NCI-H146 treated with DMSO at 0.1 percent for 48 hours (cell line): ENCODE measurements at regions not wholly inside any gene's neighbourhood (a gene's known extent, or its start where the extent isn't known, plus 50 kb on each side); places are given as distances from the start of the nearest gene placed in this dataset.

ENCODE experiments used
- DNase-seq: peaks from one replicate; lab custom pipeline; 2025; ENCODE audit not compliant: unreplicated experiment; lab: John Stamatoyannopoulos, UW

DNA sequence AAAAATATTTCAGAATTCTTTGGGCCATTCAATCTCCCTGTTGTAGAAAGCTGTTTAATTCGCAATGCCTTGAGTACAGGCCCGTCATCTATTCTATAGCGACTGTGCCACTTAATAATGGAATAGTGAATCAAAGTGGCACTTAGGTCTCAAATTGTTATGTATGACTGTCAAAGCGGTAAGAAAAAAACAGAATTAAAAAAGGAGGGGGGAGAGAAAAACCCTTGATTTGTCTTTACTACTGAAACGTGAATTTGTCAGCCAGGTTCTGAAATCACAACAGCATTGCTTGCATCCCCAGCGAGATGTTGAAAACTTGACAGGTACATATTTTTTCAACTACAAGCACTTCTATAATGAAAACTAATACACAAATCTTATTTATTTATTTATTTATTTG lies 320.9 kb downstream of the TFEC start:
- DNase-seq, result no peak

DNA sequence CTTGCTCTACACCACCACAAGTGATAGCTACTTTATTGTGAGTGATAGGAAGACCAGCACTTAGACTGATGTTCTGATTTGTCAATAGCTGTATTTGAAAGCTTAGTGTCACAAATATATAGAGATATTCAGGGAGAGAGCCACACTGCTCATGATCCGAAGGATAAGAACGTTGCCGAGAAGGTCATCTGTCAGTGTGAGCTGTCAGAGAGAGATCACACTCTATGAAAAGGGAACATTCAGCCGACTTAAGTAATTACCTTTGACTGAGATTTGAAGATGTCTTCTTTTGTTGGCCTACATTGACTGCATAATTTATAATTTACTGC lies 322.6 kb downstream of the TFEC start:
- DNase-seq, result no peak

DNA sequence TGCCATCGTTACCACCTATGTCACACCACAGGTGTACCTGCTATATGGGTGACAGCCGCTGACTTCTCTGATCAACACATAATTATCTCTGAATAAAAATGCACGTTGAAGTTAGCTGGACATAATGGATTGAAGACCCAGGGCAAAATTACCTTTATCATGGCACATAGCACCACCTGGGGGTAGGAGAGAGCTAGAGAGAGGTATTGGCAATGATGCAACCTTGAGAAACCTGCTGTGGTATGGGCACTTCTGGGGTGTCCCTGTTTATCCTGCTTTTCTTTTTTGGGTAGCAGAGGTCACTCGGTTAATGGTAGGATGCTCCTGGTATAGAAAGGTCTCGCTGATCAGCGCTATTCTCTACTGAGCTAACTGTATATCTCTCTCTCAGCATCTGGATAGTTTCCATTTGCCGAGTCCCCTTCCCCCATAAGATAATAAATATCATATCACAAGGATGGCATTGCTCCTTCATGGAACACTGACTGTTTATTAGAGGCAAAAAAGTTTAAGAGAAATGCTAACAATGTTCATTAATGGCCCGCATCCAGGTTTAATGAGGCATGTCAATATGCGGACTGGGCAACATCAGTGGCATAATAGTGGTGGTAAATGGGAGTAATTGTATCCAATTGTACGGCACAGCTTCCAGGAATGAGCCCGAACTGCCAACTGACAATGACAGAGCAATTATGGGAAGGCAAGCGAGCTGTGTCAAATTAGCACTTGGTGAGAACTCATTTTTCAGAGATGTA lies 323.1 kb downstream of the TFEC start:
- DNase-seq, result peak; percentile 2

DNA sequence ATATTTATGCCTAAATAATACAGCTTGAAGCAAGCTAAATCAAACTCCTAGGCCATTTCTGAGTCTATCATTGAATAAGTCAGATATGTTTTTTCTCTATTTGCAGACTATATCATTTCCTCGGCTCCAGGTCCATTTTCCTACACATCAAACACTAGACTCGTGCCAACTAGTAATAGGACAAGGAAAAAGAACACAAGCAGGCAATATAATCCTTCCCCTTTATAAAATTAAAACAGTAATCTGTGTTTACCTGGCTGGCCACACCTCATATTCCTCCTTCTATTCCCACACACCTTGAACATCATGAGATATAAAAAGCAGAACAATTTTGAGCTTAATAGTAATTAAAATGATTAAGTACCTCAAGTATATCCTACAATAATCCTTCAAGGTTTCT lies 325.7 kb downstream of the TFEC start:
- DNase-seq, result no peak

DNA sequence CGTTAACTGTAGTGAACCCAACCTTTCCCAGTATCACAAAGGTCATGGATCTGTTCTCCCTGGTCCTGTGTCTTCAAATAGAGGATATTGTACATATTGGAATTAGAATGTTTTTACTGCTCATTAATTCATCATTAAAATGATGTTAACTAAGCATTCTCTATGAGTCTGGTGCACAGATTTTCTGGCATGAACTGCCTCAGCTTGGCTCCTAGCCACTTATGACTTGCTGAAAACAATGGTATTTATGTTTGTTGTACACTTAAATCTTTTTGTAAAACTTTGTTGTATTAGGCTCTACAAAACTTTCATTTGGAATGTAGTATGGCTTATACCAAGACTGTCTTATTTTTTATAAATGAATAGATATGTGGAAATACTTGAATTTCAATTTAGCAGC lies 329.4 kb downstream of the TFEC start:
- no peak for DNase-seq

DNA sequence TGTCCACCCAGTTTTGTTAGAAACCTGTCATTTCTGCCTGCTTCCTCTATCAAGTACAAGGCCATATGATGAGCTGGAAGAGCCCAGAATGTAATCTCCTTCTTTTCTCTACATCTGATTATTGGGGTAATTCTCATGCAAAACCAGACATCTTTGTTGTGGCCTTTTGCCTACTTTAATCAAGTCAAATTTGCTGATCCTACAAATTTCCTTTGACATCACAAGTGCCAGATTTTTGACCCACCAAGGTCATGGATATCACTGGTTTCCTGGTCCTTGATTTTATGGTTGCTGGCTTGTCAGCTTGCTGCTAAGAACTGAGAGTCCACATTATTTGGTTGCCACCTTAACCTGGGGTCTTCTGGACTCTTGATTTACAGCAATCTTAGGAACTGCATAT lies 336.1 kb downstream of the TFEC start:
- no peak for DNase-seq

DNA sequence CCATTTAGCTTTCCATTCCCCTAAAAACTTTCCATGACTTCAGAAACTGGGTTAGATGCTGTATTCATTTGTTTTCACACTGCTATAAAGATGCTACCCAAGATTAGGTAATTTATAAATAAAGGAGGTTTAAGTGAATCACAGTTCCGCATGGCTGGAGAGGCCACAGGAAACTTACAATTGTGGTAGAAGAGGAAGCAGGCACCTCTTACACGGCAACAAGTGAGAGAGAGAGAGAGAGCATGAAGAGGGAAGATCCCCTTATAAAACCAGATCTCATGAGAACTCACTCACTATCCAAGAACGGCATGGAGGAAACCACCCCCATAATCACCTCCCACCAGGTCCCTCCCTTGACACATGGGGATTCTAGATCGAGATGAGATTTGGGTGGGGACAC lies 336.8 kb downstream of the TFEC start:
- DNase-seq, result no peak

DNA sequence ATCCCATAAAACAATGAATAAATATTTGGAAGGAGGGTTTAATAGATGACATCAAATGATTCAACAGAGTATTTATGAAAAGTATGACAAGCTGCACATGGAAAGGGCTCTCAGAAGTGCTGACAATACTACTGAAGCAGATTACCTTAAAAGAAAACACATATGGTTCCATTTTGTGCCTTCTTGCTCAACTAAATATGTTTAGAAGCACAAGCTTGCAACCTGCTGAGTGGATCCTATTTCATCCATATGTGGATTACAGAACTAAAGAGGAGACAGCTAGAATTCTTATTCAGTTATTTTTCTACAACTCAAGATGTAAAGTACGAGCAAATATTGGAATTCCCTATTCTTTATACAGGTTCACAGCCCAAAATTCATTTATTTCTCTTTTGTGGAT lies 340.6 kb downstream of the TFEC start:
- DNase-seq, result no peak

DNA sequence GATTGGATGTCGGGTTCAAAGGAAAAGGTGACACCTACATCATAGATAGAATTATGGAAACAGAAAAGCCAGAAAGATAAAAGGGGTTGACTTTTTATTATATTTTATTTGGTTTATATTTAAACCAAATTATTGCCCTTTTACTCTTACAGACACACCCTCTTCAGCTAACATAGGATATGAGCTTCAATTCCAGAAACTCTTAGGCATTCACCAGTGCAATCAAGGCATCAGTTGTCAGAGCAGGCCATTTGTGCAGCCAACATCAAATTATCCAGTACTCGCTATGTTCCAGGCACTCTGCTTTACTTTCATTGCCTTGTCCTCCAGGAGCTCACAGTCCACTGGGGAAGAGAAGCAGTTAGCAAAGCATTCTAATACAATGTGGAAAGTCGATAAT lies 347.5 kb downstream of the TFEC start:
- DNase-seq, result no peak

DNA sequence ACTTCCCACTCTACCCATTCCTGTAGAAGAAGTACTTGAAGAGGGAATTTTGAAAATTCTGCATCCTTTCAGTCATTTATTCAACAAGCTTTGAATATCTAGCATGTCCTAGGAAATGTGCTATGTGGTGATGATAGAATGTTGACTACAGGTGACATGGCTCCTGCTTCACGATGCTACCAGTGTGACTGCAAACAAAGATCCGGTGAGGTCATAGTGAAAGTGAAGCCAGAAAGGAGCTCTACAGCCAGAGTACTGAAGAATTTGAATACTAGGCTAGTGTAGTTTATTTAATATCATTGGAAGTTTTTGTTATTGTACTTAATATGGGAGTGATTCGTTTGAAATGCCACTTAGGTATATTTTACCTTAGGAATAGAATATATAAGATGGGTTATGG lies 348.1 kb downstream of the TFEC start:
- DNase-seq, result no peak

DNA sequence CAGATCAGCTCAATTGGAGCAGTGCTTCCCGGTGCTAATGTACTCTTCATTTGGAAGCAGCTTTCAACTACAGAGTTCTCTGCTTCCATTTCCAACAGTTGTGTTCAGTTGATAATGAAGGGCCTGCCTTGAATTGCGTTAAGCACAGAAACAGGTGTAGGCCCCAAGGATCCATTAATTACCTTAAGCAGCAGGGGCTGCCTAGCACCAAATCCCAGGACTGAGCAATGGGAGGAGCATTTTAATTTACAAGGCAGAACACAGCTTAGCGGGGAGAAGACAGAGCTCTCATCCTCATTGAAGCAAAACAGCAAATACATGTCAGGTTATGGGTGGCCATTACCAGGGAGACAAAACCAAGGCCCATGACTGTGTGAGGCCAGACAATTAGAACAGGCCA lies 349.6 kb downstream of the TFEC start:
- no peak for DNase-seq

DNA sequence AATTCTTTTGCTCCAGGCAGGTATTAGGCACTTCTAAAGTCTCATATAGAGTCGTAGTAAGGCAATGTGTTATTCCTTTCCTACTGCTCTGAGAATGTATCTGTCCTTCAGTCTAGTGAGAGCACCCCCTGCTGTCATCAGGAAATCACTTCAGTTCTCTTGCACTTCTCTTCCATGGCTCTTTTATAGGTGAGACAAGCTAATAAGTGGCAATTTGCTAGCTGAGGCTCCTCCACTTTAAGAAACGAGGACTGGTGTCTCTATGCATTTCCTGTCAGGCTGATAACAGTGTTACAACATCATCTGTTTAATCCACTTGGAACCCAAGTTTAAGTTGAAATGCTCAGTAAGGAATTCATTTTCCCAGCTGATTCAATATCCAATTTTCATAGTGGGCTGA lies 350.6 kb downstream of the TFEC start:
- no peak for DNase-seq

DNA sequence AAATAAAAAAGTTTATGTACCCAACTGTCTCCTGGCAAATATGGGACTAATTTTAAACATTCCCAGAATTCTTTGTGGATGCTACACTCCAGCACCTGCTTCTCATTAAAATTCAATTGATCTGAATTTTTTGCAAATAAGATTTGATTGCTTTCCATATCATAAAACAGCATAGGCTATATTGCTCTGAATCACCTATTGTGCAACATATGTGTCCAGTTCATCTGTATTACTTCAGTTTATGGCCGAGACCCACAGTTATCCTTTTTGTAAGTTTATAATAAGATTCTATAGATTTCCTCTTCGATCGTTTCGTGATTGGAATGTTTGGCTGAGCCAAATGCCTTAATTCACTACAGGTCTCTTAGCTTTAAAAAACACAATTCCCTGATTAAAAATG lies 351.1 kb downstream of the TFEC start:
- no peak for DNase-seq

DNA sequence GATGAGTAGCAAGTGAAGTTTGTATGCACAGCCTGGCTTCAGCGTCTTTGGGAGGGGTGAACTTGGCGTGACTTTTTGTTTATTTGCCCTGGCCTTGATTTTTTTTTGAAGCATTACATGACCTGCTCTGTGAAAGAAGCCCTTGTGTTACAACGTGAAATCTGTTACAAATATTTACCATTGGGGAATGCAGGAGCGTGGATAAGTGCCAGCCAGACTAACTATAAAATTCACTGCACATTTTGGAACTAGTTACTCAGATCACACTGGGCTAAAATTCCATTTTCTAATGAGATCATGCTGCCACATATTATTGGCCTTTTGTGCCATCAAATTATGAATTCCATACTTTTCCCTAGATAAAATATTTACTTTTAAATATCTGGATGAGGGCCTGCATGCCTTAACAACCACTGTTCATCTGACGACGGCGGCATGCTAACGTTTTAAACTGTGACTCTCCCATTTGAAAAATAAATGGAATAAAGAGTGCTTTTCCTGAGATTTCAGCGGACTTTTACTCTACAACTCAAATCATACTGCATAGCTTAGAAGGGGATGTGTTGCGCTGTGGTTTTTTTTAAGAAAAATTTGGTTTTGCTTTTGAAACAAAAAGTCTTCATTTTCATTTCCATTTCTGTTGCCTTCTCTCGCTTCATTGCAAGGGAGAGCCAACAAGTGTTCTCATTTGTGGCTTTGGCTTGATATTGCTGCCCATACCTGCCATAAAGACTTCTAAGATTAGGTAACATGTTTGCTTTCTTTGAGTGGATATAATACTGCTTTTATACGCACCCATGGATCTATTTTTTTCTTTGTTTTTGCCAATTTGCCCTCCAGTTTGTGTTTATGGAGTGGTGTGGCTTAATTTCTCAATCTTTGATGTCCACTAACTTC lies 352.2 kb downstream of the TFEC start:
- no peak for DNase-seq

DNA sequence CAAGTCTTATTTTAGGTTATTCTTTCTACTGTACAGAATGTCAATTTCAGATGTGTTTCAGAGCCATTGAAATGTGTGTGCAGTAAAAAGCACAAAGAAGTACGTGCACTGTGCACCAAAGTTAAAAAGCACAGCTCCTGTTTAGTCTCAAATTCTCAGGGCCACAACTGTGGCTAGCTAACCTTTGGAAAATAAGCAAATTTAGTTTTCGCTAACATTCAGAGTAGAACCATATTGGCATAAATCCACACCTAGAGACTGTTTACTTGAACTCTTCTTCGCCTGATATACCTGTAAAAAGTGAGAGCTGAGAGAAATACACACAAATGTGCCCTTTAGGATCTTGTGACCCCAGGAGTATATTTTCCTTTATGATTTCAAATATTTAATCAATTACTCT lies 353.9 kb downstream of the TFEC start:
- DNase-seq, result no peak

DNA sequence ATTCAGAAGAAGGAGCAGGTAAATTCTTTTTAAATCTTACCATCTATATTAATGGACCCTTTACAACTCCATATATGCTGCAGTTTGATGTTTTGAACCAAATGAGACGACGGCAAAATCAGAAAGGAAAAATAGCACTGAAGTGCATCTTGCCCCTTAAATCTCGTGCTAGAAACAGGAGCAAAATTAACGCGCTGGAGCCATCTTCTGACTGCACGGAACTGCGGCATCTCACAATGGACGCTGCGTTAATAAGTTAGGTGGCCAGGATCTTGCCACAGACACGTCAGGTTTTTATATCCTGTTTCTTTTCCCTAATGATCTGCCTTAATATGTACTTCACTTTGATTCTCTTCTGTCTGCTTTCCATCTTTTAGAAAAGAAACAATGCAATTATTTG lies 354.5 kb downstream of the TFEC start:
- DNase-seq, result no peak

DNA sequence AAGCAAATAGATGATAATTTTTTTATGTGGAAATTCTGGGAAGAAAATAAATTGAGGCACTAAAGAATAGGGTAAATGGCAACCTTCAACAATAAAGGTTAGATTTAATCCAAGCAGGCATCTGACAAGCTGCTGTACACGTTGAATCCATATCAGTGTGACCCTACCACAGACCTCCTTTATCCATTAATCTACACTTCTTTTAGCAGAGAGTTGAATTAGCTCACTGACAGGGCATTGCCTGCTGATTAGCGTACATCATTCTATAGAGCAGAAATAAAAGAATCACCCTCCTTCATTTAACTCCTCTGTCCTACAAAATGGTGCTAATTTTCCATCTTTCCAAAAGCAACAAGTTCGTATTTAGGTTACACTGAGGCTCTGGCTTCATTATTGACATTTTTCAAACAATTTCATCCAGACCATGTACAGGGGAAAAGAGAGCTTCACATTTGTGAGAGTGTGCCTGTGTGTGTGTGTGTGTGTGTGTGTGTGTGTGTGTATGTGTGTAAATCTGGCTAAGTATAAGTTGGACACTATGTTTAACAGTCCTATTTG lies 356.0 kb downstream of the TFEC start:
- no peak for DNase-seq

DNA sequence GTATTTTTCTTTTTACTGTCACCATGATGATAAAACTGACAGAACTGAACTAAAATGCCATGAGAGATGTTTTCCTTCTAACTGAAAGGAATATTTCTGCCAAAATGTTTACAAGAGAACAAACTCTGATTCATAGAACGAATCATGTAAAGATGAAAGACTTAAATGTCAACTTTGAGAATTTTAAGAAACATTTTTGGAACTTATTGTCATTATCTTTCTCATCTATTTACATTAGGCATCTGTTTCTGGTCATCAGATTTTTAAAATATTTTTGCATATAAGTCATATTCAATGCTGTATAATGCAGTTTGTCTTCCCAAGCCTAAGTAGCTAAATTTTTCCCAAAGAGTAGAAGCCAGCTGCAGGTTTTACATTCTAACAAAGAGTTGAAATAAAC lies 358.5 kb downstream of the TFEC start:
- DNase-seq, result no peak

DNA sequence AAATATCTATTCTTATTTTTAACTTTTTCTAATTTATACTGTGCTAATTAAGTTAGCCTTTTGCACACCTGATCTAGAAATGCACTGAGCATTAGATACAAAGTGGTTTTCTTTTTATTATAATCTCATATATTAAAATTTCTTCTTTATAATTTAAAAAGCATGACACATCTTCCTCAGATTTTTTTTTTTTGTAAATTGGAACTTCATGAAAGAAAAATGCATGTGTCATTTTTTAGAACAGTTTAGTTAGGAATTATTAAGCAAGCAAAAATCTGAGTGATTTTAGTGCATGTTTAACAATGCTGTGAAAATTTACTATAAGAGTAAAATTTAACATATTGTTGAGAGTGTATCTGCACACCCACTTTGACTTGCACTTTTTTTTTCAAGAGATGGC lies 367.9 kb downstream of the TFEC start:
- DNase-seq, result no peak

DNA sequence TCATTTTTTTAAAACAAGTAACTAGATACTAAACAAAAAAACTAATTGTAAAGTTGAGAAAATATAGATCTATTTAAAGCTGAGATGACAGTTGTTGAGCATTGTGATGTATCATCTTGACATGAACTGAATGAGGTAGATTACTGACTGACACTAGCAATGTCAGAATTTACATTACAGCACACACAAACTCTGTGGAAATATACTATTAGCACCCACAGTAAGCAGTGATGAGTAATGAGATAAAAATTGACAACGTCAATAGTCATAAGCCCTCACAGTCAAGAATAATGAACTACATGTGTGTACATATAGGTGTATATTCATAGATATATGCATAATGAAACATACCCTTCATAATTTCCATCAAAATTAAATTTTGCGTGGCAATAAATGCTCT lies 368.4 kb downstream of the TFEC start:
- DNase-seq, result no peak

DNA sequence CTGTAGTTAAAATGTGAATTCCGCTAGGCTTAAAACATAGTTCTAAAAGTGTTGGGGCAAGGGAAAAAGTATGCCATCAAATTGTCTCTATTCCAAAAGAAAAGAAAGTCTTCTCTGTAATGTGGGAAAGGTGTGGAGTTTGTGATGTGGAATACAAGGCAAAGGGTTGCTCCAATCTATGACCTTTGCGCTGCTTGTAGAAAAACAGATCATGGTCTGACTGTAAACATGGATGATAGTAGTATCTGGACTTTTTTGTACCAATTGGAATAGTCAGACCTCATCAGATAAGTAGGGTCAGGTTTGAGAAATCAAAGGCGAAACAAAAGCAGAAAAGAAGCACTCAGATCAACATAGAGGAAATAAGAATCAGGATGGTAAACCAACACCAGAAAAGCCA lies 372.3 kb downstream of the TFEC start:
- no peak for DNase-seq
